ENCODE measurements at regions not wholly inside any gene's neighbourhood (a gene's known extent, or its start where the extent isn't known, plus 50 kb on each side); places are given as distances from the start of the nearest gene placed in this dataset.

DNA sequence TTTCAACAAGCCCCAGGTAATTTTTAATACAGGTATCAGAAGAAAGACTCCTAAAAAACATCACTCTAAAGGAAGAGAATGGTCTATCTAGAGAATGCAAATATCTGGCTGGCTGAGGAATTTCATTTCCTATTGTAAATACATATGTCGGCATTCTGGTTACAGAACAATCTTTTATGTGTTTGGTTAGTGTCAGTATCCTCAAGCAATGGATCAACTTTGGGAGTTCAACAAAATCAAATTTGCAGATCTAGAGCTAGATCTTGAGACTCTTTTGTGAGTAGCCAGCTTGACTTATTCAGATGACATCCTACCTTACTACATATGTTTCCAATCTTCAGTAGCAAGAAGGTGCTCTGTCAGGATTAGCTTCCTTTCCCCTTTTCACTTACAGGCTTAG lies 145.1 kb downstream of the BTC start:
- TF ChIP-seq CTCF (IDR thresholded peaks at IDR 0.05): no peak
- no peak for TF ChIP-seq POLR2A (IDR thresholded peaks at IDR 0.05)
